GM19099 (cell line): ENCODE measurements at regions not wholly inside any gene's neighbourhood (a gene's known extent, or its start where the extent isn't known, plus 50 kb on each side); places are given as distances from the start of the nearest gene placed in this dataset.

ENCODE experiments used
- POLR2A ChIP-seq: IDR thresholded peaks from 3 replicates; pipeline ENCODE4 v1.6.1; 2011; ENCODE audit warnings: low read depth; ENCODE audit not compliant: insufficient read length; ENCODE audit errors: extremely low read depth

DNA sequence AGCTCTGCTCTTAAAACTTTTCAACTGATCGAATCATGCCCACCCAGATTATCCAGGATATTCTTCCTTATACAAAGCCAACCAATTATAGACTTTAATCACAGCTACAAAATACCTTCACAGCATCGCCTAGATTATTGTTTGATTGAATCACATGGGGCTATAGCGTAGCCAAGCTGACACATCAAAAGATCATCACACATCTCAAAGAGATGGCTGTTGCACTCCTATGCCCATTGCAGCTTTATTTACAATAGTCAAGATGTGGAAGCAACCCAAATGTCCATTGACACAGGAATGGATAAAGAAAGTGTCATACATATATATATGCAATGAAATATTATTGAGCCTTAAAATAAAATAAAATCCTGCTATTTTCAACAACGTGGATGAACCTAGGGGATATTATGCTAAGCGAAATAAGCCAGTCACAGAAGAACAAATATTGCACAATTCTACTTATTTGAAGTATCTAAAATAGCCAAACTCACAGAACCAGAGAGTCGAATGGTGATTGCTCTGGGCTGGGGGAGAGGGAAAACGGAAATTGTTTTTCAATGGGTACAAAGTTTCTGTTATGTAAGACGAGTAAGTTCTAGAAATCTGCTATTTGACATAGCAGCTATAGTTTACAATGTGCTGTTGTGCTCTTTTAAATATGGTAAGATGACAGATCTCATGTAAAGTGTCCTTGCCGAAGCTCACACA, 60.9 kb upstream of the ERCC4 start:
- TF ChIP-seq POLR2A = no peak

- TF ChIP-seq POLR2A = no peak
Measured at GRCh38 chr16:13863075-13863765, 56.7 kb upstream of the ERCC4 start.

- TF ChIP-seq POLR2A = no peak
Measured at GRCh38 chr16:13864689-13865088, 55.3 kb upstream of the ERCC4 start.

DNA sequence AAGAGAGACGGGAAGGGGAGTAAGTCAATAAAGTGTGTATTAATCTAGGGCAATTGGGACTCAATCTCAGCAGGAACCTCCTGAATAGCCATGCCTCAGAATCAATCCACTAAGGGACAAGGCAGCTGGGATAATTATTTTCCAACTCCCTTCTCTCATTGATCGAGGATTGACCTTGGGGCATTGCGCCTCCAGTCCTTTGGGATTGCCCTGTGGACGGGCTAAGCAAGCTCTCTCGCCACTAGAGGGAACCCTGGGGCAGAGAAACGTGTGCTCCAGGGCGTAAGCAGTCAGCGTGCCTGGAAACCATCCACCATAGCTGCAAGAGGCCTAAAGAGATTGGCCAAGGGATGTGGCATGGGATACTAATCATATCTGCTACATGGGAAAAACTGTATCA, 53.9 kb upstream of the ERCC4 start:
- TF ChIP-seq POLR2A = no peak
